Endothelial cell of umbilical vein (primary cell): ENCODE measurements at regions not wholly inside any gene's neighbourhood (a gene's known extent, or its start where the extent isn't known, plus 50 kb on each side); places are given as distances from the start of the nearest gene placed in this dataset.

Source experiments
- BruUV-seq: library from RNA; stranded (reverse); fragments of 400-500 nt; replicated peaks from 2 replicates; lab custom pipeline; 2021; lab: Mats Ljungman, UMichigan
- CTCF ChIA-PET: fragments of 300-600, 350-600 bp; sonication (Branson Sonifier 250); formaldehyde crosslinking; loops from one replicate; lab custom pipeline; 2021; ENCODE audit warnings: antibody characterized with exemption, inconsistent platforms; lab: Charles Lee
- POLR2A ChIA-PET: fragments of 300-600, 350-600 bp; sonication (Branson Sonifier 250); formaldehyde crosslinking; loops from one replicate; lab custom pipeline; 2021; ENCODE audit warnings: antibody characterized with exemption, inconsistent platforms; lab: Charles Lee
- DNase-seq: peaks from one replicate; pipeline ENCODE4 v3.0.0-alpha.2; 2011; ENCODE audit warnings: low read depth, low spot score
- FAIRE-seq: peaks from 2 replicates; lab custom pipeline; 2011; peaks lifted over from hg19 to GRCh38; lab: Jason Lieb, UNC
- H2AFZ ChIP-seq: 2 replicates; pipeline ENCODE4 v1.6.0; 2012; ENCODE audit warnings: low read depth, low read length, control low read depth, inconsistent platforms
- H3K27ac ChIP-seq: 2 replicates; pipeline ENCODE4 v1.5.1; 2011; ENCODE audit warnings: low read depth, mild to moderate bottlenecking, control low read depth, low read length, moderate library complexity; ENCODE audit not compliant: insufficient read depth
- H3K27me3 ChIP-seq, 2 experiments: 2 replicates each; pipeline versions ENCODE4 v1.6.0 to v1.6.1; 2011; ENCODE audit warnings: low read length in 2 of 2, mixed read lengths in 1 of 2; ENCODE audit not compliant: control insufficient read depth in 2 of 2, insufficient read depth in 2 of 2
- H3K36me3 ChIP-seq, 2 experiments: 2 replicates in 1 of 2; 3 replicates in 1 of 2; pipeline ENCODE4 v1.5.1; 2011; ENCODE audit warnings: low read length in 2 of 2, mild to moderate bottlenecking in 1 of 2, moderate library complexity in 1 of 2; ENCODE audit not compliant: control insufficient read depth in 2 of 2, insufficient read depth in 2 of 2; ENCODE audit errors: extremely low read depth in 1 of 2
- H3K4me1 ChIP-seq: 3 replicates; pipeline ENCODE4 v1.5.1; 2011; ENCODE audit warnings: mild to moderate bottlenecking, low read length; ENCODE audit not compliant: control insufficient read depth, insufficient read depth; ENCODE audit errors: extremely low read depth
- H3K4me2 ChIP-seq: 2 replicates; pipeline ENCODE4 v1.6.1; 2011; ENCODE audit warnings: low read length, control low read depth, mixed read lengths; ENCODE audit not compliant: insufficient read depth
- H3K4me3 ChIP-seq, 3 experiments: fragments of 200-600 bp in 1 of 3; sonication (generic), shearing (Covaris generic) in 1 of 3; replicated peaks in 1 of 3; 2 replicates each; pipeline ENCODE4 v1.5.1; 2011 to 2016; ENCODE audit warnings: control low read depth in 3 of 3, low read length in 3 of 3, mild to moderate bottlenecking in 2 of 3, inconsistent platforms in 1 of 3, low read depth in 1 of 3, moderate library complexity in 1 of 3; ENCODE audit not compliant: insufficient read depth in 1 of 3
- H3K79me2 ChIP-seq: 2 replicates; pipeline ENCODE4 v1.6.0; 2012; ENCODE audit warnings: low read length, inconsistent platforms; ENCODE audit not compliant: control insufficient read depth, insufficient read depth
- H3K9ac ChIP-seq: replicated peaks from 2 replicates; pipeline ENCODE3; 2011; ENCODE audit warnings: low read length, control low read depth; ENCODE audit not compliant: insufficient read depth; ENCODE audit errors: extremely low read depth
- H3K9me1 ChIP-seq: replicated peaks from 3 replicates; pipeline ENCODE4 v1.6.0; 2011; ENCODE audit warnings: mild to moderate bottlenecking, low read length; ENCODE audit not compliant: control insufficient read depth, insufficient read depth; ENCODE audit errors: extremely low read depth
- H3K9me3 ChIP-seq: replicated peaks from 2 replicates; pipeline ENCODE4 v1.5.1; 2012; ENCODE audit warnings: low read length, inconsistent platforms; ENCODE audit not compliant: control insufficient read depth, insufficient read depth
- H4K20me1 ChIP-seq: replicated peaks from 2 replicates; pipeline ENCODE3; 2011; ENCODE audit warnings: mild to moderate bottlenecking, low read length; ENCODE audit not compliant: control insufficient read depth, insufficient read depth; ENCODE audit errors: extremely low read depth
- CTCF ChIP-seq, 2 donors: IDR thresholded peaks; 1 replicate in 1 of 2; 2 replicates in 1 of 2; pipeline ENCODE4 v1.5.1; 2011; ENCODE audit warnings: low read length in 2 of 2, mild to moderate bottlenecking in 2 of 2, moderate library complexity in 2 of 2, control low read depth in 1 of 2, inconsistent platforms in 1 of 2, low read depth in 1 of 2; ENCODE audit not compliant: insufficient read depth in 1 of 2; ENCODE audit errors: extremely low read depth in 1 of 2
- POLR2AphosphoS5 ChIP-seq: IDR thresholded peaks from 2 replicates; pipeline ENCODE4 v1.6.1; 2012; ENCODE audit warnings: low read depth, mild to moderate bottlenecking, control low read depth, low read length, moderate library complexity; ENCODE audit not compliant: insufficient read depth
- dilution Hi-C: fragments of 300-500 bp; cut with MboI; formaldehyde crosslinking; loops from one replicate; pipeline ENCODE4 v1.15.0; 2019; ENCODE audit warnings: low sequenced_read_pairs; ENCODE audit not compliant: extremely low pct_ligation_motif_present
- intact Hi-C: fragments of 100-400 bp; cut with micrococcal nuclease; formaldehyde crosslinking; loops from one replicate; pipeline ENCODE4 v1.10.0; 2022

GRCh38 chr16:87065446-87066132 is 251.6 kb downstream of the C16orf95 start:
- Histone ChIP-seq H3K36me3 (no peaks in the 10 kb centered on the region), H3K4me1 (peaks cover 42% of the 10 kb centered on the region), H3K27me3 (no peaks in the 10 kb centered on the region), H3K9ac (peak overlapping the region; percentile 93), H3K27ac (peak overlapping the region; percentile 92), H3K4me3 (peak overlapping the region; percentile 43 to 93 (median 60)), H2AFZ (peak overlapping the region; percentile 80), H3K4me2 (peak overlapping the region; percentile 94), H4K20me1 (no peaks in the 10 kb centered on the region), H3K9me1 (no peaks in the 10 kb centered on the region), H3K9me3 (no peaks in the 10 kb centered on the region), H3K79me2 (peaks cover 21% of the 10 kb centered on the region)
- dilution Hi-C loops (no loop called here), intact Hi-C loops (loop anchor here (1.0 to 10.0 kb wide), 5 partner anchors 12 to 319 kb away; partner anchors contain the start of gene FBXO31)
- TSS peak; percentile 22 for BruUV-seq
- ChIA-PET CTCF (interaction anchor here (0.6 to 2.2 kb wide), 8 partner anchors 12 to 548 kb away, joined by 3 to 21 read pairs (median 4); no protein-coding TSS in a partner anchor), POLR2A (no interaction called here)
- peak; percentile 88 for FAIRE-seq
- peak; percentile 22 for TF ChIP-seq POLR2AphosphoS5
- TF ChIP-seq CTCF (IDR thresholded peaks at IDR 0.05; ENCODE audit: extremely low read depth in 1 of 2, insufficient read depth in 1 of 2, low read depth in 1 of 2, low read length in 2 of 2) = no peak
- peak; percentile 83 for DNase-seq
